GM19452 (cell line): ENCODE measurements at regions not wholly inside any gene's neighbourhood (a gene's known extent, or its start where the extent isn't known, plus 50 kb on each side); places are given as distances from the start of the nearest gene placed in this dataset.
A peak's percentile ranks its signal among the peaks of the same experiment; 100 is the strongest.

Experiments used
- ATAC-seq: cut with Tn5 transposase; IDR thresholded peaks from one replicate; pipeline ENCODE4 v1.9.1; 2021; ENCODE audit not compliant: unreplicated experiment

DNA sequence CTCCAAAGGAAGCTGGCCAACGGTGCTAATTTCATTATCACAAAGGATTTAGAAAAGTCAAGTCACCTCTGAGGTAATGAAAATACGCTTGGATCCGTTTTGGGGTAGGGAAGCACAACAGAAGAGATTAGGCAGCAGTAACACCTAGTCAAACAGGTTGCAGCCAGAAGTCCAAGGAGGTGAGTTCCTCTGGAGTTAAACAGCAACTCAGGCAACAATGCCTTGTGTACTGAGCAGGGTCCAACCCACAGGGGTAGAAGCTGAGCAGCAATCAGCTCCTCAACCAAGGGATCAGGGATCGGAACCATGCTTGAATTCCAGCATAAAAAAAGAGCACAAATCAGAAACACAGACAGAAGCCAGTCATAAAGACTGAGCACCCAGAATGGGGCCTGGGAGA lies 88.1 kb upstream of the SPRED1 start:
- ATAC-seq = no peak

DNA sequence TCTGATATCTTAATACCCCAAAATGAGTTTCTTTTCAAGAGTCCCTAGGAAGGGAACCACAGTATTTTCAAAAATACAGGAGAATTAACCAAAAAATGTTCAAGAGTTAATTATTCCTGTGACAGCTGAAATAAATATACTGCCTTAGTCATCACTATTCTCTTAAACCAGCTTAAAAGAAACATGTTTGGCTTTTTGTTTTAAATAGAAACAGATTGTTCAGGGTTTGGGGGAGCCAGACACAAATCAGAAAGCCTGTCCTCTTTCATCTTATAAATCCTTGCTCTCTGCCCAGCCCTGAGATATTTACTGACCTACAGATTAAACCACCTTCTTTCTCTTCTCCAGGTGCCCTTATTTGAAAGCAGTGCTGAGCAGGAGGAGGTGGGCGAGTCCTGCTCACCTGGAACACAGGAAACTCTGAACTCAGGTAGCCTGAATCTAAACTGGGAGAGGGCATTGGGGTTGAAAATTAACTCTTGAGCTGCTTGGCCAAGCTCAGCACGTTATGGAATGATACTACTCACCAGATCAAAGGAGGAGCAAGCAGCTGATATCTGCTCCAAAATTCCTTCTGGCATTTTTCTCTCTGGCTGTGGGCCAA lies 84.1 kb upstream of the SPRED1 start:
- no peak for ATAC-seq

DNA sequence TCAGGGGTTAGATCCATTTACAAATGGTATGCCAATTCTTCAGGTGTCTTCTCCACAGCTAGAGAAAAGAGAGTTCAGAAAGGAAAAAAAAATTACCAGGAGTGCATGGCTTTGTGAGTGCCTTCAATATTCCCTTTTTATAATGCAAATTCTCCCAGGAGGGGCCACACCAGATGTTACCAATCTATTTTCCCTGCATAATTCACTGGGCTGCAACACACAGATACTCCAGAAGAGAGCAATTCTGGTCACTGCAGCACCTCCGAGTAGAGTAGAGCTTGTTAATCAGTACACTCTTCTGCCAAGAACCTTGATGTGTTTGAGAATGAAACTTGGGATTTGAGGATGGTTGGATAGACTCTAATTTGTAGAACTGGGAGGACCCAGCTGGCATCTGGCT lies 80.7 kb upstream of the SPRED1 start:
- ATAC-seq = no peak

DNA sequence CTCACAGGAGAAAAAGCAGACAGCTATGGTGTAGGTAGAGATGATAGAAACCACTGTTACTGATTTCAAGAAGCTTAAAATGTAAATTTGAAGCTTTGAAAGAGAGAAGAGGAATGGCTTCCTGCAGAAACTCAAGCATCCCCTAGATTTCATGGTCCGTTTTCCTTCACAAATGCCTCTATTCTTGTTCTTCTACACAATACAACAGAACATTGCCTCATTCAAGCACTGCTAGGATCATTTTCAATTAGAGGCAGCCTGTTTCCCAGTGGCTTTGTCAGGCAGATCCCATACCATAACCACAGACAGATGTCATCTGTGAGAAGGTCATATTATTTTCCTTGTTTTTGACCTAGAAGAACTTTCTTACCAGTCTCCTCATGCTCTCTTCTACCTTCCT lies 77.9 kb upstream of the SPRED1 start:
- no peak for ATAC-seq

DNA sequence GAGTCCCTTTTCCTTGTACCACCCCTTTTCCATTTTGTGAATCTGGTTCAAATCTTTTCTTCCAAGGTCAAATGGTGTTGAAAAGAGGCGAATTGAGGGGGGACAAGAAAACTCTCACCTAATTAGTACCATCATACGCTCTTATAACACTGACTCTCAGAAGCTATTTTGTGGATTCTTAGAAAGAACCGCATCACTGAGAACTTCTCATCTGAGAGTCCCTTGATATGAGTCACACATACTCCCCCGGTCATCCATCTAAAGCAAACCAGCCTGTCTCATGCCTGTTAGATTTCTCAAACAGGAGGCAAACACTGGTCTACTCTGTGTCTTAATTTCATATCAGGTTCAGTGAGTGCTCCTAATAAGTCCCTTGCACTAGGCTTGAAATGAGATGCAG lies 76.5 kb upstream of the SPRED1 start:
- peak; percentile 93 for ATAC-seq

DNA sequence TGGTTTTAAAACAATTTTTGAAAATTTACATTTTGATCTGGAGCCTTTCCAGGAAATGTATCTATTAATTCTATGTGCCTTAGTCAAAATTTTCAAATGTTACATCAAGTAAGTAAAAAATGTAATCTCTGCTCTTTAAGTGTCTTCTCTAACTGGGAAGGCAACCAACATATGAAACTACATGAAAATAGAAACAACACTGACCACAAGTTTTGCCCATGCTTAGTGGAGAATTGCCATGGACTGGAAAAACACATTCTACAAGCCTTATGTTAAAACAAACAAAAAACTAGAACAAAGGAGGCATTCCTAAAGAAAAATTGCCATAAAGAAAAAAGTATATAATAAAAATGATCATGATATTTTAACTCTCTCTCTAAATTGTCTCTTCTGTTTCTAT lies 75.9 kb upstream of the SPRED1 start:
- ATAC-seq = no peak

DNA sequence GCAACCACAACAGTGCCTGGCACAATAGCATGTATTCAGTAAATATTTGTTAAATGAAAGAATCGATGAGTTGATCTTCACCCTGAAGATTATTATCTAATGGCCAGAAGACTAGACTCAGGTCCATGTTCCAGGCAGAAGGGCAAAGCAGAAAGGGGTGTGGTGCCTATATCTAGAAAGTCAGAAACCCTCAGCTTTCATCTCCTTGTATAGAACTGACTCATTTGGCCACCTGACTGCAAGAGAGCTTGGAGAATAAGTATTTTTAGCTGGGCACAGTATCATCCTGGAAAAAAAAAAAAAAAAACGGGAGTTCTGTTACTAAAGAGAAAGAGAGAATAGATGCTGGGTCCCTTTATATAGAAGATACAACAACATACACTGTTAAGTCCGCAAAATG lies 69.7 kb upstream of the SPRED1 start:
- no peak for ATAC-seq

DNA sequence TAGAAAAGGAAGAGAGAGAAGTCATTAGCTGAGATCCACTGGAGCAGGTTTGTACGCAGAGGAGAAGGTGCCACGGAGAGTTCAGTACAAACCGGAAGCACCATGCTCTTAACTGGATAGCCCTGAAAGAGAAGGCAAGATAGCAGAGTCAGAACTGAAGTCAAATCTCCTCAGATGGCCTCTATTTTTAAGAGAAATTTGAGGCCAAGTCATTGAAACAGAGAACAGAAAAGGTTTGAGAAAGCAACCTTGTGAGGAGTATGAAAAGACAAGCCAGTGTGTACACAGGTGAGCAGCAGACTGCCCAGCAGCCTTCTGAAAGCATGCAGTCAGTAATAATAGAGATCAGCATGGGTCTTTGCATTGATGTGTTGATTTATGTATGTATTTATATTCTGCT lies 66.1 kb upstream of the SPRED1 start:
- ATAC-seq = peak; percentile 86

DNA sequence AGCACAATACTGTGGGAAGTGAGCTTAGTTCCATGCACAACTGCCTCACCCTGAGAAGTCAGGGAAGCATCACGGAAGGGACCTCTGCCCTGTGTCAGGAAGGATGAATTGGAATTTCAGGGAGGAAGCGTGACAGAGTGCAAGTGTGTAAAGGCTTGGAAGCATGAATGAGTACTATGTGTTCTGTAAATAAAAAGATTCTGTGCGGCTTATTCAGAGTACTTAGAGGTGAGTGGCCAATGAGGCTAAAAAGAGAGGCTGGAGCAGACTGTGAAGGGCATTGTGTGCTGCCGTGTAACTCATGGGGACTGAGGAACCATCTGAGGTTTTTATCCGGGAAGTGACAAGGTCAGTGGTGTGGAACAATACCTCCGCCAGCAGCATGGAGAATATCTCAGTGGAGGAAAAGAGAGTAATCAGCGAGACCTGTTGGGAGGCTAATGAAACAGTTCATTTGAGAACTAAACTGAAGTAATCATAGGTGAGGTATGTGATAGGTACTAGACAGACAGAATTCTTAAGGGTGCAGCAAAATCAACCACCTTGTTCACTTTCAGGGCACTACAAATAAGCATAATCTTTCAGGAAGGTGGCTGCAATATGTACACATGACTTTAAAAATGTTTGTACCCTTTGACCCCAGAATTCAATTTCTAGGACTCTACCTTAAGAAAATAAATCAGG lies 64.9 kb upstream of the SPRED1 start:
- ATAC-seq = no peak

DNA sequence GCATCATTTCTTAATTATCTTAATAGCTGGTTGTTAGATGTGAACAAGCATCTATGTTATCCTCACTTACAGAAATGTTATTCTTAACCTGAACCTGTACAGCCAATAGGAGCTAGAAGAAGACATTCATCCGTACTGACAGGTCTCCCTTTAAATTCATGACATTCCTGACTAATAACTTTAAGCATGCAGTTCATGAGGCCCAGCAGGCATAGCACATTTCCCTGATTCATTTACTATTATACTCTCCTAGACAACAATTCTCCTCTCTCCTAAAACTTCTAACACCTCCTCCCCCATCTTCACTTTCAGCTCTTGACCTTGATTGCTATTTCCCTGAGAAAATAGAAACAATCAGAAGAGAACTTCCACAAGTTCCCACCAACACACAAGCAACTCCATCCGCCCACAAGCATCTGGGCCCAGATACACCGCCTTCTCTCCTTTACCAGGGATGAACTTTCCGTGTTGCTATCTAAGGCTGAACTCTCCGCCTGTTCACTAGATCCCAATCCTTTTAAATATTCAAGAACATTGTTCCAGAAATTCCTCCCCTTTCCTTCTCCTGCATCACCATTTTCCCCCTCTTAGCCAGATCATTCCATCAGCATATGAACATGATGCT lies 62.9 kb upstream of the SPRED1 start:
- no peak for ATAC-seq

DNA sequence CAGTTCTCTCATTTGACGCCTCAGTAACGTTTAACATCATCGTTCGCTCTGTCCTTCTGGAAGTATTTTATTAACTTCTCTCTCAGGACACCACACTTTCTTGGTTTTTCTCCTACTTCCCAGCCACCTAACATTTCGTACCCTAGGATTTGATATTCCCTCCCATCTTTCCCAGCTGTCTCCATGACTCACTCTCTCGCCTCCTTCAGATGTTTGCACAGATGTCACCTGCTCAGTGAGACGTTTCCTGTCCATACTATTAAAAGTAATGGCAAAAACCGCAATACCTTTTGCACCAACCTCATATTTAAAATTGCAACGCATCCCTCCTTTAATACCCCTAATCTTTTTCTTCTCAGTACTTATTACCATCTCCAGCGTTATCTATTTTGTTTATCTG lies 62.1 kb upstream of the SPRED1 start:
- ATAC-seq = no peak

DNA sequence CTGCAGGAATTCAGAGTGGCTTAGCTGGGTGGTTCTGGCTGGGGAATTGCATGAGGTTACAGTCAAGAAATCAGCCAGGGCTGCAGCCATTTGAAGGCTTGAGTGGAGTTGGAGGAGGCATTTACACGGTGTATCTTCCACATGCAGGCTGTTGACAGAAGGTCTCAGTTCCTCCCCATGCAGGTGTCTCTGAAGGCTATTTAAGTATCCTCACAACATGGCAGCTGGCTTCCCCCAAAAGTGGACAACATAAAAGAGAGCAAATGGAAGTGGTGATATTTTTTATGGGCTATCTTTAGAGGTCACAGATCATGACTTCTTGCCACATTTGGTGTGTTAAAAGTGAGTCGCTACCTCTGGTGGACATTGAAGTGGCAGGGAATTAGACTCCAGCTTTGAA lies 60.1 kb upstream of the SPRED1 start:
- ATAC-seq = no peak

DNA sequence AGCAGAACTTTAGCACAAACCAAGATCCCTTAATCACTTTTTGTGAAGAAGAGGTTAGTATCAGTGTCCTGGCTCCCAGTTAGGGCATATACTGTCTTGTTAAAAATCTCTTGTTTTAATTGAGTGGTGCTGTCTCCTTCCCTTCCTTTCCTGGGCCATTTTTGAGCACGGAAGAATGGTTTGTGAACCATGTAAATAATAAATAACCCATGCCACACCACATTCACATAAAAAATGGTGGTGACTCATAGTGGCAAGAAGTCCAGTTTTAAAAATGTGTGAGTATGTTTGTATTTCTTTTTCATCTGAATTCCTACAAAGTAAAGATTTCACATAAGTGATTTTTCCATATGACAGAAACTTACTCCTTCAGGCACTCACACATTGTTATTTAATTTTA lies 59.1 kb upstream of the SPRED1 start:
- no peak for ATAC-seq

DNA sequence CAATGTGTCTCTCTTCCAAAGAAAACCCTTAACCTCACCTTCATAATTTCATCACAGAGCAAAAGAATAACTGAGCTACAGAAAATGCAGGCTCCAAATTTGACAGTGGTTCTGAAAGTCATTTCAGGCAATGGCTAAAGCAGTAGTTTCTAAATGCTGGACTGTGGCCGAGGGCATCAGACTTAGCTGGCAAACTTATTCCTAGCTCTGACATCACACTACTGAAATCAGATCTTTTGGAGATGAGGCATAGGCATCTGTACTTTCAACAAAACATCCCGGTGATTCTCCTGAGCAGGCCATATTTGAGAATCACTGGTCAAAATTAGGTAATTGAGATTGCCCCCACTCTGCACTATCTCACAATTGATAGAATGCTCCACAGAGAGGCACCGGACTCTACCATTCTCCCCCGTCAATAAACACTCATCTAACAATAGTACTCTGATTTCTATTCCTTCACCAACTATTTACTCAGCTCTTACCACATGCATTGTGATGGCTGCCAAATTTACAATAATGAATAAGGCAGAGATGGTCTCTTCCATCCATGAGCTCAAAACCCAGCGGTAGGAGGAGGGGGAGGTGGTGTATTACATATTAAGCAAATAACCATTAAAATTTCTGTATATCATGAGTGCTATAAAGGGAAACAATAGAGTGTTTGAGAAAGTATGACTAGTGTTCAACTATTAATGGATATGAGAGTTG lies 57.3 kb upstream of the SPRED1 start:
- no peak for ATAC-seq

DNA sequence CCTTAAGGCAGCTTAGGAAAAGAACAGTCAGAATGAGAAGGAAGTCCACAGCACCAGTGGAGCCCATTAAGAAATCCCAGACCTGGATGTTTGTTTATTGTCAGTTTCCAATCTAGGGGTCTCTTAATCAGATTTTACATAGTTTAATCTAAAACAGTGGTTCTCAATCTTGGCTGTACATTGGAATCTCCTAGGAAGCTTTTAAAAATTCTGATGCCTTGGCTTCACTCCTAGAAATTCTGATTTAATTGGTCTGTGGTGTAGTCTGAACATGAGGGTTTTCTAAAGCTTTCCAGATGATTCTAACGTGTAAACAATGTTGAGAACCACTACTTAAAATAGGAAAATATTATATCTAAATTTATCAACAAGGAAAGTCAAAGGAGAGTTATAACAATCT lies 56.6 kb upstream of the SPRED1 start:
- ATAC-seq = no peak

DNA sequence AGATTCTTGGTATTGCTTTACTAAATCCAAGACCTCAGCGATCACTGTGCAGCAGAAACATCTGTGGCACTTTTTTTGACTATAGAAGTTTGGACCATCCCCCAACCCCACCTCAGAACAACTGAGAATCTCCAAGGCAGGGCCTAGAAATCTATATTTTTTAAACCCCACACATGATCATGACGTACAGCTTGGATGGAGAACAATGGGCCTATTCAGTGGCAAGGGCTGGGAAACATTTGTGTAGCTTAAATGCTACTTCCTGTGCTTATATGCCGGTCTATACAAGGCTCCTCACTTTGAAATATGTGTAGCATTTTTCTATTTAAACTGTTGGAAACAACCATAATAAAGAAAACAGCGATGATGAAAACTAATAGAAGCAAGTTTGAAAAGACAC lies 55.1 kb upstream of the SPRED1 start:
- no peak for ATAC-seq

DNA sequence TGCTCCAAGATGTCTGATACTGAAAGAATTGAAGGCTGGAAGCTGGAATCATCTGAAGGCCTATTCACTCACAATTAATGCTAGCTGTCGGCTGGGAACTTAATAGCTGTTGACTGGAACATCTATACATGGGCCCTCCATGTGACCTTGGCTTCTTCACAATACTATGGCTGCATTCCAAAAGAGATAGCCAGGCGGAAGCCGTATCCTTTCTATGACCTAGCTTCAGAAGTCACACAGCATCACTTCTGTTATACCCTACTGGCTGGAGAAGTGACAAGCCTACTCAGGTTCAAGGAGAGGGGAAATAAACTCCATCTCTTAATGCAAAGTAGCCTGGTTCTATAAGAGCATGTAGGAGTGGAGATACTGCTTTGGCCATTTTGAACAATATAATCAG lies 50.9 kb upstream of the SPRED1 start:
- ATAC-seq = no peak

DNA sequence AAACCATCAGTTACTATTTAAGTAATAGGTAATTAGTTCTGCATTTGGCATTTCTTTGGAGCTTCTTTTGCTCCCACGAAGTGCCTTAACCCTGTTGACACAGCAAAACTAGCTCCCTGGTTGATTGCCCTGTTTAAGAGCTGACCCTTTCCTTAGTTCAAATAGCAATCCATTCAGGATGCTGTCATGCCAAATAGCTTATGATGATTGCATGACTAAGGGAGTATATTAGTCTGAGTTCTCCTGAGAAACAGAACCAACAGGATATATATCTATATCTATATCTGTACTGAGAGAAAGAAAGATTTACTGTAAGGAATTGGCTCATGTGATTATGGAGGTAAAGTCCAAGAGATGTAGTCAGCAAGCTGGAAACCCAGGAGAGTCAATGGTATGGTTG lies 50.3 kb upstream of the SPRED1 start:
- ATAC-seq = no peak
